ENCODE measurements at regions not wholly inside any gene's neighbourhood (a gene's known extent, or its start where the extent isn't known, plus 50 kb on each side); places are given as distances from the start of the nearest gene placed in this dataset.

GRCh38 chr11:46215208-46215931 lies 62.1 kb upstream of the CREB3L1 start:
- TF ChIP-seq SIN3A (IDR thresholded peaks at IDR 0.05; ENCODE audit: borderline replicate concordance, insufficient read depth, low read depth, low read length) (no peak), CTCF (IDR thresholded peaks at IDR 0.05) (no peak), POLR2AphosphoS5 (IDR thresholded peaks at IDR 0.05; ENCODE audit: low read depth, low read length) (no peak), REST (IDR thresholded peaks at IDR 0.05; ENCODE audit: insufficient read depth in 1 of 2, low read depth in 2 of 2, low read length in 1 of 2) (no peak), TCF7L2 (IDR thresholded peaks at IDR 0.05; ENCODE audit: low read depth, low read length) (no peak)
